ENCODE measurements at regions not wholly inside any gene's neighbourhood (a gene's known extent, or its start where the extent isn't known, plus 50 kb on each side); places are given as distances from the start of the nearest gene placed in this dataset.

DNA sequence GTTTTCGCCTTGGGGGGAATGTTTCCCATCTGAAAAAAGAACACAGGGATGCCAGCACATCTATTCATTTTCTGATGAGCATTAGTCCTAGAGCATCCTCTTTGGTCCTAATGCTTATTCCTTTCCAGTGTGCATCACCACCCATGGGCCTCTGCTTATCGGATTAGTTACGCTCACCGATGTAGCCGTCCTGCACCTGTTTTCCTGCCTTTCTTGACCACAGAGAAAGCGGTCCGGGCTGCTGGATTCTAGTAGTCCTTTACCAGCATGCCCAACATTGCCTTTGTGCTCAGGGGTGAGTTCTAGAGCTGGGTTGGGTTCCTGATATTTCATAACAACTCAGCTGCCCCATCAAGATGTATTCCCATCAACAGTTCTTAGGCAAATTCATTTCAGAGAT is 2084.5 kb upstream of the C9orf72 start:
- no peak for TF ChIP-seq POLR2AphosphoS5 (IDR thresholded peaks at IDR 0.05; ENCODE audit: low read length)
- no peak for TF ChIP-seq USF2 (IDR thresholded peaks at IDR 0.05; ENCODE audit: borderline replicate concordance, low read depth, low read length)
- TF ChIP-seq BHLHE40 (IDR thresholded peaks at IDR 0.05; ENCODE audit: borderline replicate concordance in 1 of 2, low read depth in 2 of 2, low read length in 1 of 2): no peak
- TF ChIP-seq, protein P1, sequence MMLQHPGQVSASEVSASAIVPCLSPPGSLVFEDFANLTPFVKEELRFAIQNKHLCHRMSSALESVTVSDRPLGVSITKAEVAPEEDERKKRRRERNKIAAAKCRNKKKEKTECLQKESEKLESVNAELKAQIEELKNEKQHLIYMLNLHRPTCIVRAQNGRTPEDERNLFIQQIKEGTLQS (IDR thresholded peaks at IDR 0.05; ENCODE audit: borderline replicate concordance, extremely low read depth, low read depth, low read length): no peak
- TF ChIP-seq, protein P2, sequence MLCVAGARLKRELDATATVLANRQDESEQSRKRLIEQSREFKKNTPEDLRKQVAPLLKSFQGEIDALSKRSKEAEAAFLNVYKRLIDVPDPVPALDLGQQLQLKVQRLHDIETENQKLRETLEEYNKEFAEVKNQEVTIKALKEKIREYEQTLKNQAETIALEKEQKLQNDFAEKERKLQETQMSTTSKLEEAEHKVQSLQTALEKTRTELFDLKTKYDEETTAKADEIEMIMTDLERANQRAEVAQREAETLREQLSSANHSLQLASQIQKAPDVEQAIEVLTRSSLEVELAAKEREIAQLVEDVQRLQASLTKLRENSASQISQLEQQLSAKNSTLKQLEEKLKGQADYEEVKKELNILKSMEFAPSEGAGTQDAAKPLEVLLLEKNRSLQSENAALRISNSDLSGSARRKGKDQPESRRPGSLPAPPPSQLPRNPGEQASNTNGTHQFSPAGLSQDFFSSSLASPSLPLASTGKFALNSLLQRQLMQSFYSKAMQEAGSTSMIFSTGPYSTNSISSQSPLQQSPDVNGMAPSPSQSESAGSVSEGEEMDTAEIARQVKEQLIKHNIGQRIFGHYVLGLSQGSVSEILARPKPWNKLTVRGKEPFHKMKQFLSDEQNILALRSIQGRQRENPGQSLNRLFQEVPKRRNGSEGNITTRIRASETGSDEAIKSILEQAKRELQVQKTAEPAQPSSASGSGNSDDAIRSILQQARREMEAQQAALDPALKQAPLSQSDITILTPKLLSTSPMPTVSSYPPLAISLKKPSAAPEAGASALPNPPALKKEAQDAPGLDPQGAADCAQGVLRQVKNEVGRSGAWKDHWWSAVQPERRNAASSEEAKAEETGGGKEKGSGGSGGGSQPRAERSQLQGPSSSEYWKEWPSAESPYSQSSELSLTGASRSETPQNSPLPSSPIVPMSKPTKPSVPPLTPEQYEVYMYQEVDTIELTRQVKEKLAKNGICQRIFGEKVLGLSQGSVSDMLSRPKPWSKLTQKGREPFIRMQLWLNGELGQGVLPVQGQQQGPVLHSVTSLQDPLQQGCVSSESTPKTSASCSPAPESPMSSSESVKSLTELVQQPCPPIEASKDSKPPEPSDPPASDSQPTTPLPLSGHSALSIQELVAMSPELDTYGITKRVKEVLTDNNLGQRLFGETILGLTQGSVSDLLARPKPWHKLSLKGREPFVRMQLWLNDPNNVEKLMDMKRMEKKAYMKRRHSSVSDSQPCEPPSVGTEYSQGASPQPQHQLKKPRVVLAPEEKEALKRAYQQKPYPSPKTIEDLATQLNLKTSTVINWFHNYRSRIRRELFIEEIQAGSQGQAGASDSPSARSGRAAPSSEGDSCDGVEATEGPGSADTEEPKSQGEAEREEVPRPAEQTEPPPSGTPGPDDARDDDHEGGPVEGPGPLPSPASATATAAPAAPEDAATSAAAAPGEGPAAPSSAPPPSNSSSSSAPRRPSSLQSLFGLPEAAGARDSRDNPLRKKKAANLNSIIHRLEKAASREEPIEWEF (IDR thresholded peaks at IDR 0.05; ENCODE audit: insufficient replicate concordance, low read depth, low read length): no peak
- TF ChIP-seq POLR2A (IDR thresholded peaks at IDR 0.05; ENCODE audit: low read depth, low read length): no peak
- no peak for TF ChIP-seq CTCF (IDR thresholded peaks at IDR 0.05 in 2 of 3, conservative IDR thresholded peaks at IDR 0.05 in 1 of 3; ENCODE audit: control insufficient read depth in 2 of 3, extremely low read depth in 1 of 3, insufficient read depth in 1 of 3, low read depth in 3 of 3, low read length in 3 of 3)
- TF ChIP-seq, protein P3, sequence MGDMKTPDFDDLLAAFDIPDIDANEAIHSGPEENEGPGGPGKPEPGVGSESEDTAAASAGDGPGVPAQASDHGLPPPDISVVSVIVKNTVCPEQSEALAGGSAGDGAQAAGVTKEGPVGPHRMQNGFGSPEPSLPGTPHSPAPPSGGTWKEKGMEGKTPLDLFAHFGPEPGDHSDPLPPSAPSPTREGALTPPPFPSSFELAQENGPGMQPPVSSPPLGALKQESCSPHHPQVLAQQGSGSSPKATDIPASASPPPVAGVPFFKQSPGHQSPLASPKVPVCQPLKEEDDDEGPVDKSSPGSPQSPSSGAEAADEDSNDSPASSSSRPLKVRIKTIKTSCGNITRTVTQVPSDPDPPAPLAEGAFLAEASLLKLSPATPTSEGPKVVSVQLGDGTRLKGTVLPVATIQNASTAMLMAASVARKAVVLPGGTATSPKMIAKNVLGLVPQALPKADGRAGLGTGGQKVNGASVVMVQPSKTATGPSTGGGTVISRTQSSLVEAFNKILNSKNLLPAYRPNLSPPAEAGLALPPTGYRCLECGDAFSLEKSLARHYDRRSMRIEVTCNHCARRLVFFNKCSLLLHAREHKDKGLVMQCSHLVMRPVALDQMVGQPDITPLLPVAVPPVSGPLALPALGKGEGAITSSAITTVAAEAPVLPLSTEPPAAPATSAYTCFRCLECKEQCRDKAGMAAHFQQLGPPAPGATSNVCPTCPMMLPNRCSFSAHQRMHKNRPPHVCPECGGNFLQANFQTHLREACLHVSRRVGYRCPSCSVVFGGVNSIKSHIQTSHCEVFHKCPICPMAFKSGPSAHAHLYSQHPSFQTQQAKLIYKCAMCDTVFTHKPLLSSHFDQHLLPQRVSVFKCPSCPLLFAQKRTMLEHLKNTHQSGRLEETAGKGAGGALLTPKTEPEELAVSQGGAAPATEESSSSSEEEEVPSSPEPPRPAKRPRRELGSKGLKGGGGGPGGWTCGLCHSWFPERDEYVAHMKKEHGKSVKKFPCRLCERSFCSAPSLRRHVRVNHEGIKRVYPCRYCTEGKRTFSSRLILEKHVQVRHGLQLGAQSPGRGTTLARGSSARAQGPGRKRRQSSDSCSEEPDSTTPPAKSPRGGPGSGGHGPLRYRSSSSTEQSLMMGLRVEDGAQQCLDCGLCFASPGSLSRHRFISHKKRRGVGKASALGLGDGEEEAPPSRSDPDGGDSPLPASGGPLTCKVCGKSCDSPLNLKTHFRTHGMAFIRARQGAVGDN (IDR thresholded peaks at IDR 0.05): no peak
- TF ChIP-seq KDM1A (IDR thresholded peaks at IDR 0.05; ENCODE audit: borderline replicate concordance): no peak
- no peak for TF ChIP-seq E2F4 (IDR thresholded peaks at IDR 0.05; ENCODE audit: low read depth, low read length)
- TF ChIP-seq EZH2 (IDR thresholded peaks at IDR 0.05; ENCODE audit: borderline replicate concordance, control insufficient read depth, low read depth, low read length): no peak
